ENCODE measurements at regions not wholly inside any gene's neighbourhood (a gene's known extent, or its start where the extent isn't known, plus 50 kb on each side); places are given as distances from the start of the nearest gene placed in this dataset.

- no peaks in the 10 kb centered on the region for H3K79me2 ChIP-seq (ENCODE audit: insufficient read depth, low read length)
- TF ChIP-seq CTCF (IDR thresholded peaks at IDR 0.05; ENCODE audit: borderline replicate concordance, extremely low read depth, low read length, poor library complexity, severe bottlenecking), result no peak
- TF ChIP-seq EZH2 (IDR thresholded peaks at IDR 0.05; ENCODE audit: borderline replicate concordance, low read depth, low read length, severe bottlenecking), result no peak
- H3K9me3 ChIP-seq (ENCODE audit: insufficient read depth, low read length, severe bottlenecking), result no peaks in the 10 kb centered on the region
- H3K9ac ChIP-seq (ENCODE audit: low read depth, low read length), result no peak overlapping the region
- no peaks in the 10 kb centered on the region for H3K4me1 ChIP-seq (ENCODE audit: insufficient read depth, low read length)
- no peak overlapping the region for H3K4me3 ChIP-seq (ENCODE audit: low read depth in 1 of 2, low read length in 2 of 2)
- no peak for DNase-seq
- H3K27ac ChIP-seq (ENCODE audit: low read length), result no peak overlapping the region
- no peaks in the 10 kb centered on the region for H4K20me1 ChIP-seq (ENCODE audit: insufficient read depth, low read length)
- H3K27me3 ChIP-seq (ENCODE audit: insufficient read depth, low read length, poor library complexity), result no peaks in the 10 kb centered on the region
- H3K4me2 ChIP-seq (ENCODE audit: insufficient read depth, low read length), result no peak overlapping the region
- no peak for ATAC-seq (ENCODE audit: insufficient read depth, low read depth)
- H3K36me3 ChIP-seq (ENCODE audit: insufficient read depth, low read length), result no peaks in the 10 kb centered on the region
- H2AFZ ChIP-seq (ENCODE audit: low read depth, low read length), result no peak overlapping the region
These were observed 69.4 kb upstream of the GUCY1A1 start for GRCh38 chr4:155597281-155597680.

DNA sequence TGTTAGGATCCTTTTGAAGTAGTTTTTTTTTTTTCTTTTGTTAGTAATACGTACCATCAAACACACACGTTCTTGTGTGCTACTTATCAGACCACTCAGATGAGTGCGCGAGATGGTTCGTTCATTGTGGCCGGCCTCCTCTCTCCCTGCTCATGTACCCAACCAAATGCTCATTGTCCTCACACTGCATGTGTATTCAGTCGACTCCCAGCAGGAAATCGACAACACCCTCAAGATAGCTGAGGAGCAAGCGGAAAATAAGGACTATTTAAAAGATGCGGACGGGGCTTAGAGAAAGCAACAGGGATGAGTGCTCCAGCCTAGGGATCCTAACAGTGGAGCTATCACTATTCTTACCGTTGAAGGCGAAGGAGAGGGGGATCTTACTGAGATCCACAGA is 72.9 kb upstream of the GUCY1A1 start:
- Histone ChIP-seq H3K9me3 (ENCODE audit: insufficient read depth, low read length, severe bottlenecking) (no peaks in the 10 kb centered on the region), H3K79me2 (ENCODE audit: insufficient read depth, low read length) (no peaks in the 10 kb centered on the region), H3K27ac (ENCODE audit: low read length) (no peak overlapping the region), H2AFZ (ENCODE audit: low read depth, low read length) (no peak overlapping the region), H4K20me1 (ENCODE audit: insufficient read depth, low read length) (no peaks in the 10 kb centered on the region), H3K4me1 (ENCODE audit: insufficient read depth, low read length) (no peaks in the 10 kb centered on the region), H3K36me3 (ENCODE audit: insufficient read depth, low read length) (no peaks in the 10 kb centered on the region), H3K9ac (ENCODE audit: low read depth, low read length) (no peak overlapping the region), H3K4me2 (ENCODE audit: insufficient read depth, low read length) (no peak overlapping the region), H3K27me3 (ENCODE audit: insufficient read depth, low read length, poor library complexity) (no peaks in the 10 kb centered on the region), H3K4me3 (ENCODE audit: low read depth in 1 of 2, low read length in 2 of 2) (no peak overlapping the region)
- ATAC-seq (ENCODE audit: insufficient read depth, low read depth), result no peak
- no peak for DNase-seq
- no peak for TF ChIP-seq EZH2 (IDR thresholded peaks at IDR 0.05; ENCODE audit: borderline replicate concordance, low read depth, low read length, severe bottlenecking)
- TF ChIP-seq CTCF (IDR thresholded peaks at IDR 0.05; ENCODE audit: borderline replicate concordance, extremely low read depth, low read length, poor library complexity, severe bottlenecking), result no peak

DNA sequence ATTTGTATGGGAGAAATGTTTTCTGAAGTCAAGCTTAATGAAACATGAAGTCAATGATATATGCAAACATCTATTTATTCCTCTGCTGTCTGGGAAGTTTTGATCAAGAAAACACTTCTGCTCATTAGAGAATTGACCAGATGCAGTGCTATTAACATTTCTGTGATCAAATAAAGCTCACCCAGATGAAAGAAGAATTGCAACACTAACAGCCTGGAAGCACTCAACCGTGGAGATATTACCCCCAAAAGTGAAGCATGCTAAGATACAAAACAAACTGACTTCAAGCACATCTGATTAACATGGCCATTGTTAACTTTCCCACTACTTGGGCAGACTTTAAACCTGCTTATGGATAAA is 73.7 kb upstream of the GUCY1A1 start:
- Histone ChIP-seq H3K4me1 (ENCODE audit: insufficient read depth, low read length) (no peaks in the 10 kb centered on the region), H3K36me3 (ENCODE audit: insufficient read depth, low read length) (no peaks in the 10 kb centered on the region), H2AFZ (ENCODE audit: low read depth, low read length) (no peak overlapping the region), H3K9me3 (ENCODE audit: insufficient read depth, low read length, severe bottlenecking) (no peaks in the 10 kb centered on the region), H3K27ac (ENCODE audit: low read length) (no peak overlapping the region), H3K27me3 (ENCODE audit: insufficient read depth, low read length, poor library complexity) (no peaks in the 10 kb centered on the region), H3K4me2 (ENCODE audit: insufficient read depth, low read length) (no peak overlapping the region), H3K9ac (ENCODE audit: low read depth, low read length) (no peak overlapping the region), H3K4me3 (ENCODE audit: low read depth in 1 of 2, low read length in 2 of 2) (no peak overlapping the region), H4K20me1 (ENCODE audit: insufficient read depth, low read length) (no peaks in the 10 kb centered on the region), H3K79me2 (ENCODE audit: insufficient read depth, low read length) (no peaks in the 10 kb centered on the region)
- ATAC-seq (ENCODE audit: insufficient read depth, low read depth) (no peak), DNase-seq (no peak)
- no peak for TF ChIP-seq EZH2 (IDR thresholded peaks at IDR 0.05; ENCODE audit: borderline replicate concordance, low read depth, low read length, severe bottlenecking)
- TF ChIP-seq CTCF (IDR thresholded peaks at IDR 0.05; ENCODE audit: borderline replicate concordance, extremely low read depth, low read length, poor library complexity, severe bottlenecking), result no peak
